ENCODE measurements at regions not wholly inside any gene's neighbourhood (a gene's known extent, or its start where the extent isn't known, plus 50 kb on each side); places are given as distances from the start of the nearest gene placed in this dataset.

DNA sequence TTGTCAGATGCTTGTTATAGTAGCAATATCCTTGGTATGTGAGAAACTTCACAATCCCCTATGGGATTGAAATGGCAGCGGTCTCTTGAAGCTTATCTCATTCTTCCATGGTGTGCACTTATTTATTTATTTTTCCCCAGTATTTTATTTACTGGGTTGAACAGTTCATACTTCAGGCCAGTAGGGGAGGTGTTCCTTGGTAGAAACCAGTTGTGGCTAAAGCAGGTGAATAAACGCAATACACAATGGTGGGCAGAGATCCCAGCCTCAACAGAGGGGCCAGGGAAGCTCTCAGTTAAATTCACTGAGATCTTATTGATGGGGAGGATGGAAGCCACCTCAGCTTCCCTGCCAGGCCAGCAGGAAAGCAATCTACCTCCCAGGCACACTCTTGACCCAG is 93.7 kb upstream of the SRD5A2 start:
- H3K56ac ChIP-seq (ENCODE audit: extremely low read depth, insufficient read depth, low read length): no peak overlapping the region
- H3K79me1 ChIP-seq (ENCODE audit: low read depth in 1 of 2, low read length in 2 of 2): no peaks in the 10 kb centered on the region
- no peaks in the 10 kb centered on the region for H3K36me3 ChIP-seq (ENCODE audit: control insufficient read depth, insufficient read depth, low read length)
- ATAC-seq (ENCODE audit: low read depth) (no peak), DNase-seq (no peak)
- WGBS, 2 experiments (ENCODE audit: extremely low coverage in 2 of 2, insufficient read length in 1 of 2): no CpG with 5 or more reads among the region's 2 CpGs
- no peak overlapping the region for H3K18ac ChIP-seq (ENCODE audit: low read depth, low read length)
- in situ Hi-C loops (cut with MboI; ENCODE audit: low sequenced_read_pairs): no loop called here
- no peak overlapping the region for H3K14ac ChIP-seq (replicated peaks; ENCODE audit: low read depth, low read length)
- no peaks in the 10 kb centered on the region for H3K4me1 ChIP-seq (ENCODE audit: control insufficient read depth, insufficient read depth, low read length)
- H2AFZ ChIP-seq (replicated peaks; ENCODE audit: low read length, poor library complexity): no peak overlapping the region
- H3K9me3 ChIP-seq (ENCODE audit: control insufficient read depth, insufficient read depth, low read length): peaks cover 6% of the 10 kb centered on the region
- ChIA-PET POLR2A (ENCODE audit: unreplicated experiment) (no interaction called here), CTCF (no interaction called here)
- no peak overlapping the region for H4K91ac ChIP-seq (ENCODE audit: insufficient read depth, low read depth, low read length)
- H2AK9ac ChIP-seq (replicated peaks; ENCODE audit: low read depth, low read length, poor library complexity): no peak overlapping the region
- no peak overlapping the region for H3K4ac ChIP-seq (ENCODE audit: low read depth, low read length)
- no peak overlapping the region for H3K27ac ChIP-seq (ENCODE audit: insufficient read depth, low read length)
- no peak overlapping the region for H2AK5ac ChIP-seq (ENCODE audit: low read depth, low read length)
- H2BK5ac ChIP-seq (ENCODE audit: low read depth, low read length, poor library complexity, severe bottlenecking): no peak overlapping the region
- intact Hi-C loops (cut with micrococcal nuclease): no loop called here
- no peak overlapping the region for H3K4me2 ChIP-seq (ENCODE audit: low read depth, low read length)
- no peak overlapping the region for H3K9ac ChIP-seq (ENCODE audit: low read depth, low read length)
- no peaks in the 10 kb centered on the region for H4K20me1 ChIP-seq (ENCODE audit: insufficient read depth, low read length)
- BruUV-seq (replicated peaks): no TSS peak
- no peak overlapping the region for H2BK20ac ChIP-seq (ENCODE audit: low read depth, low read length)
- H3K27me3 ChIP-seq (ENCODE audit: control insufficient read depth, insufficient read depth, low read length): no peaks in the 10 kb centered on the region
- no peak overlapping the region for H2BK15ac ChIP-seq (ENCODE audit: low read depth, low read length)
- TF ChIP-seq BHLHE40 (IDR thresholded peaks at IDR 0.05; ENCODE audit: low read depth, low read length): no peak
- no peak for TF ChIP-seq FOS (IDR thresholded peaks at IDR 0.05; ENCODE audit: low read depth, low read length)
- TF ChIP-seq MXI1 (IDR thresholded peaks at IDR 0.05; ENCODE audit: borderline replicate concordance, low read depth, low read length): no peak
- no peak for TF ChIP-seq RFX5 (IDR thresholded peaks at IDR 0.05; ENCODE audit: low read depth, low read length)
- TF ChIP-seq SMC3 (IDR thresholded peaks at IDR 0.05; ENCODE audit: low read depth, low read length): no peak
- TF ChIP-seq, protein P1, sequence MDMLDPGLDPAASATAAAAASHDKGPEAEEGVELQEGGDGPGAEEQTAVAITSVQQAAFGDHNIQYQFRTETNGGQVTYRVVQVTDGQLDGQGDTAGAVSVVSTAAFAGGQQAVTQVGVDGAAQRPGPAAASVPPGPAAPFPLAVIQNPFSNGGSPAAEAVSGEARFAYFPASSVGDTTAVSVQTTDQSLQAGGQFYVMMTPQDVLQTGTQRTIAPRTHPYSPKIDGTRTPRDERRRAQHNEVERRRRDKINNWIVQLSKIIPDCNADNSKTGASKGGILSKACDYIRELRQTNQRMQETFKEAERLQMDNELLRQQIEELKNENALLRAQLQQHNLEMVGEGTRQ (IDR thresholded peaks at IDR 0.05; ENCODE audit: low read depth, low read length): no peak
- TF ChIP-seq MAFK (IDR thresholded peaks at IDR 0.05; ENCODE audit: low read depth, low read length): no peak
- TF ChIP-seq NFE2L2 (IDR thresholded peaks at IDR 0.05; ENCODE audit: low read depth, low read length): no peak
- TF ChIP-seq, protein P2, sequence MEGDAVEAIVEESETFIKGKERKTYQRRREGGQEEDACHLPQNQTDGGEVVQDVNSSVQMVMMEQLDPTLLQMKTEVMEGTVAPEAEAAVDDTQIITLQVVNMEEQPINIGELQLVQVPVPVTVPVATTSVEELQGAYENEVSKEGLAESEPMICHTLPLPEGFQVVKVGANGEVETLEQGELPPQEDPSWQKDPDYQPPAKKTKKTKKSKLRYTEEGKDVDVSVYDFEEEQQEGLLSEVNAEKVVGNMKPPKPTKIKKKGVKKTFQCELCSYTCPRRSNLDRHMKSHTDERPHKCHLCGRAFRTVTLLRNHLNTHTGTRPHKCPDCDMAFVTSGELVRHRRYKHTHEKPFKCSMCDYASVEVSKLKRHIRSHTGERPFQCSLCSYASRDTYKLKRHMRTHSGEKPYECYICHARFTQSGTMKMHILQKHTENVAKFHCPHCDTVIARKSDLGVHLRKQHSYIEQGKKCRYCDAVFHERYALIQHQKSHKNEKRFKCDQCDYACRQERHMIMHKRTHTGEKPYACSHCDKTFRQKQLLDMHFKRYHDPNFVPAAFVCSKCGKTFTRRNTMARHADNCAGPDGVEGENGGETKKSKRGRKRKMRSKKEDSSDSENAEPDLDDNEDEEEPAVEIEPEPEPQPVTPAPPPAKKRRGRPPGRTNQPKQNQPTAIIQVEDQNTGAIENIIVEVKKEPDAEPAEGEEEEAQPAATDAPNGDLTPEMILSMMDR (conservative IDR thresholded peaks at IDR 0.05; ENCODE audit: low read depth, low read length): no peak
- TF ChIP-seq RCOR1 (IDR thresholded peaks at IDR 0.05; ENCODE audit: insufficient replicate concordance, low read length): no peak
- no peak for TF ChIP-seq MAZ (IDR thresholded peaks at IDR 0.05; ENCODE audit: borderline replicate concordance, low read depth, low read length)
- TF ChIP-seq CEBPB (IDR thresholded peaks at IDR 0.05; ENCODE audit: low read depth, low read length): no peak
- TF ChIP-seq CHD1 (IDR thresholded peaks at IDR 0.05; ENCODE audit: low read depth, low read length): no peak
- TF ChIP-seq RAD21 (IDR thresholded peaks at IDR 0.05; ENCODE audit: low read length): no peak
- TF ChIP-seq POLR2A (IDR thresholded peaks at IDR 0.05; ENCODE audit: low read depth, low read length): no peak
- no peak overlapping the region for H2BK120ac ChIP-seq (ENCODE audit: low read depth, low read length)
- no peaks in the 10 kb centered on the region for H3K9me1 ChIP-seq (ENCODE audit: insufficient read depth, low read length)
- dilution Hi-C loops (cut with HindIII; ENCODE audit: low sequenced_read_pairs, unreplicated experiment): no loop called here
- no peak overlapping the region for H4K8ac ChIP-seq (ENCODE audit: low read depth in 2 of 2, low read length in 2 of 2)
- no peak overlapping the region for H3K4me3 ChIP-seq (ENCODE audit: insufficient read depth, low read depth, low read length)
- H4K5ac ChIP-seq (ENCODE audit: low read depth, low read length): no peak overlapping the region
- H3K23ac ChIP-seq (ENCODE audit: low read depth, low read length): no peak overlapping the region

Measured in IMR-90 (cell line).